Thymus (tissue), 11 donors: ENCODE measurements at regions not wholly inside any gene's neighbourhood (a gene's known extent, or its start where the extent isn't known, plus 50 kb on each side); places are given as distances from the start of the nearest gene placed in this dataset.

Source experiments
- DNase-seq, 9 donors: peaks; one replicate each; pipeline ENCODE4 v3.0.0-alpha.2; 2013; ENCODE audit warnings: low spot score in 9 of 9, low read depth in 6 of 9, missing footprints in 1 of 9
- H3K27ac ChIP-seq, 2 donors: one replicate each; pipeline ENCODE4 v1.5.1; 2013; ENCODE audit warnings: control low read depth in 1 of 2, low read depth in 1 of 2, low read length in 1 of 2, mild to moderate bottlenecking in 1 of 2, moderate library complexity in 1 of 2
- H3K27me3 ChIP-seq, 2 donors: one replicate each; pipeline ENCODE4 v1.5.1; 2013; ENCODE audit warnings: low read length in 1 of 2; ENCODE audit not compliant: control insufficient read depth in 2 of 2, insufficient read depth in 1 of 2
- H3K36me3 ChIP-seq, 2 donors: one replicate each; pipeline ENCODE4 v1.5.1; 2013; ENCODE audit warnings: low read length in 1 of 2, mild to moderate bottlenecking in 1 of 2, moderate library complexity in 1 of 2; ENCODE audit not compliant: control insufficient read depth in 2 of 2, insufficient read depth in 2 of 2
- H3K4me1 ChIP-seq, 2 donors: one replicate each; pipeline ENCODE4 v1.5.1; 2013; ENCODE audit warnings: low read length in 2 of 2; ENCODE audit not compliant: control insufficient read depth in 2 of 2, insufficient read depth in 2 of 2
- H3K4me3 ChIP-seq, 2 donors: one replicate each; pipeline ENCODE4 v1.5.1; 2013; ENCODE audit warnings: low read length in 2 of 2, control low read depth in 1 of 2, mild to moderate bottlenecking in 1 of 2
- H3K9me3 ChIP-seq, 2 donors: one replicate each; pipeline ENCODE4 v1.5.1; 2013; ENCODE audit warnings: low read length in 1 of 2, mild to moderate bottlenecking in 1 of 2; ENCODE audit not compliant: control insufficient read depth in 2 of 2, insufficient read depth in 1 of 2
- WGBS: extraction: QIAGEN DNeasy Blood & Tissue Kit; methylation state at CpG from one replicate; pipeline ENCODE4 v1.1.7; 2013; 5-methylcytosine and 5-hydroxymethylcytosine counted together
- donor health status: healthy.

DNA sequence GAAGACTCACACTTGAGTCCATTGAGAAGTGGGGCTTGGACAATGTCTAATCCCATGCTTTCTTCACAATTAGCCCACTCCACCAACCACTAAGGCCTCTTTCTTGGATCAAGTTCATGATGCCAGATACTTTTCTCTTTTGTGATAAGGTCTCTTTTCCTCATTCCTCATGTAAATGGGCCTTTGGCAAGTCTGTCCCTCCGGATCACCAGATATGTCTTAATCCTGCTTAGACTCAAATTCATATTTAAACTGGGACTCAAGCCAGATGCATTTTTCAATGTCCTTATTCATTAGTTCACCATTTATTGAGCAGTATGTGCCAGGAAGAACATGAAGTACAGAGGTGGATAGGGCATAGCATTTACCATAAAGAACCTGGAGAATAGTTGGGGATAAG lies 671.1 kb downstream of the TBL1XR1 start:
- H3K4me1 ChIP-seq, result no peaks in the 10 kb centered on the region
- H3K27me3 ChIP-seq, result no peaks in the 10 kb centered on the region
- no peak for DNase-seq
- H3K36me3 ChIP-seq, result no peaks in the 10 kb centered on the region
- H3K9me3 ChIP-seq, result peaks cover 0 to 9% of the 10 kb centered on the region in 2 donors
- H3K27ac ChIP-seq, result no peak overlapping the region
- 90% methylated on average over 1 of the region's 1 CpG for WGBS
- no peak overlapping the region for H3K4me3 ChIP-seq

- Histone ChIP-seq H3K27me3 (no peaks in the 10 kb centered on the region), H3K36me3 (no peaks in the 10 kb centered on the region), H3K9me3 (no peaks in the 10 kb centered on the region), H3K27ac (no peak overlapping the region), H3K4me3 (no peak overlapping the region), H3K4me1 (no peaks in the 10 kb centered on the region)
- DNase-seq, result no peak
Measured at GRCh38 chr3:176523114-176523513, 674.2 kb downstream of the TBL1XR1 start.

DNA sequence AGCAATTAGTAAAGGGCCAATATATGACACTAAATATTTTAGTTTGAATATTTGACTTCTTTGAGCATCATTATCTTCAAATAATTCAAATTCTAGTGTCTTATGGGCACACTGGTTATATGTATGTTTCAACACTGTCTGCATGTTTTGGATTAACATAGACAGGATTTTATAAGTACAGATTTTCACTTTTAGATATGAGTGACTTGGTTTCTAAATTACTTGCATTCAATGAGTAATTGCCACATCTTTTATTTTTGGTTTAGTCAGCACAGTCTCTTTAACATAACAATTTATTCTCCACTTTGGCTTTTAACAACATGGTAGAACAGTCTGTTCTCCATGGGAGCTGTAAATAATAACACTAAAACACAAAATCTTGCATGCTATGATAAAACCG lies 674.8 kb downstream of the TBL1XR1 start:
- 93% methylated on average over 1 of the region's 1 CpG for WGBS
- no peaks in the 10 kb centered on the region for H3K9me3 ChIP-seq
- H3K4me3 ChIP-seq, result no peak overlapping the region
- no peak for DNase-seq
- H3K36me3 ChIP-seq, result no peaks in the 10 kb centered on the region
- H3K4me1 ChIP-seq, result no peaks in the 10 kb centered on the region
- no peaks in the 10 kb centered on the region for H3K27me3 ChIP-seq
- no peak overlapping the region for H3K27ac ChIP-seq

- H3K9me3 ChIP-seq, result no peaks in the 10 kb centered on the region
- H3K4me3 ChIP-seq, result no peak overlapping the region
- no peaks in the 10 kb centered on the region for H3K4me1 ChIP-seq
- no peaks in the 10 kb centered on the region for H3K27me3 ChIP-seq
- 86% methylated on average over 5 of the region's 5 CpGs for whole genome bisulfite sequencing
- DNase-seq, result no peak
- no peak overlapping the region for H3K27ac ChIP-seq
- H3K36me3 ChIP-seq, result no peaks in the 10 kb centered on the region
Measured at GRCh38 chr3:176521531-176522175, 675.6 kb downstream of the TBL1XR1 start.

DNA sequence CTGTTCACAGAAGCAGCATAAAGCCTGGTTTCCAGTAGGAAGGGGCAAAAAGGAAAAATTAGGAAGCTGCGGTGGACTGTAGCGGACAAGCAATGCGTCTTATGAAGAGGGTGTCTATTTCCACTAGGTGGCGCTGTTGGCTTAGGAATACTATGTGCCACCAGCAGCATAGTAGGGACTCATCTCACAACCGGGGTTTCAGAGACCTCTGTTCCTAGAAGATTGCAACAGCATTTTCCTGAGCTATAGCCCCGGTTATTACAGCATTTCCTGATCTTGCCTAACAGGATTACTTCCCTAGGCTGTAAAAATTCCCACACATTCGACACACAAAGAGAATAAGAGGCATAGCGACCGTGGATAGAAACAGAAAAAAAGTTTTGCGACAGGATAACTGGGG lies 683.0 kb downstream of the TBL1XR1 start:
- peaks cover 2 to 35% of the 10 kb centered on the region in 2 donors for H3K9me3 ChIP-seq
- peak in 3 of 9 donors; percentile 0 to 3 (median 2) for DNase-seq
- no peaks in the 10 kb centered on the region for H3K4me1 ChIP-seq
- no peaks in the 10 kb centered on the region for H3K36me3 ChIP-seq
- no peak overlapping the region for H3K4me3 ChIP-seq
- H3K27ac ChIP-seq, result no peak overlapping the region
- no peaks in the 10 kb centered on the region for H3K27me3 ChIP-seq
- WGBS, result 70% methylated on average over 10 of the region's 10 CpGs

DNA sequence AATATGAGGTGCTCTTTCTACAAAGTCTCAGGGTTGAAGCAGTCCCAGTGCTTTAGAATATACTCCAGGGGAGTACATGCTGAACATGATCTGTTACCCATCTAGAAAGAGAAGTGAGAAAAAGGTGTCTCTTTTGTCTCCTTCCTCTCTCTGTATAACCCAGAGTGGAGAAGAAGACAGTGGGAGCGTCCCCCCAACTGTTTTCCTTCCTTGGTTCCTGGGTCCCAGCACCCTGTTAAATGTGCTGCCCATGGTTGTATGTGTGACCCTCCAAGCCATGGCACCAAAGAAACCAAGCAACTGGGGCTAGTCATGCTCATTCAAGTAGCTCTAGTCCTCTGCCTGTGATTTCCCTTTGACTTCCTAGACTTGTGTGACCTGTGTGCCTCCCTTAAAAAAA lies 683.7 kb downstream of the TBL1XR1 start:
- no peaks in the 10 kb centered on the region for H3K27me3 ChIP-seq
- no peak overlapping the region for H3K27ac ChIP-seq
- WGBS, result 93% methylated on average over 1 of the region's 1 CpG
- DNase-seq, result peak in 2 of 9 donors; percentile 3 to 41
- peaks cover 2 to 35% of the 10 kb centered on the region in 2 donors for H3K9me3 ChIP-seq
- no peaks in the 10 kb centered on the region for H3K4me1 ChIP-seq
- no peaks in the 10 kb centered on the region for H3K36me3 ChIP-seq
- no peak overlapping the region for H3K4me3 ChIP-seq

DNA sequence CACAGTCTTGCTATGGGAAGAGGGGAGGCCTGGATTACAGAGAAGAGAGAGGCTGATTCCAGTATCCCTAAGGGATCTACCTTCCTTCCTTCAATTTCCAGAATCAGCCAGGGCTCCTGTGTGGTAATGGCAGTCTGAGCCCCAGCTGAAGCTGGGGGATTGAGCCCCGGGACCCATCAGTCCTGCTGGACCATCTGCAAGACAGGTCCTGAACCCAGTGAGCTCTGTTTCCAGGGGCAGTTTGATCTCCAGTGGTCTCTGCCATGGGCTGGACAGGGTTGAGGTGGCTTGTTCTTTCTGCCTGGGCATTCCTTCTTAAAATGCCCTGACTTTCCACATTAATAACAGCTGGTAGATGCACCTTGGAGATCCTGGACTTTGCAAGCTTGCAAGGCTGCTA lies 685.2 kb downstream of the TBL1XR1 start:
- Histone ChIP-seq H3K4me3 (no peak overlapping the region), H3K4me1 (no peaks in the 10 kb centered on the region), H3K27me3 (no peaks in the 10 kb centered on the region), H3K9me3 (peaks cover 2 to 35% of the 10 kb centered on the region in 2 donors), H3K27ac (no peak overlapping the region), H3K36me3 (no peaks in the 10 kb centered on the region)
- no peak for DNase-seq
- WGBS, result 95% methylated on average over 1 of the region's 1 CpG

DNA sequence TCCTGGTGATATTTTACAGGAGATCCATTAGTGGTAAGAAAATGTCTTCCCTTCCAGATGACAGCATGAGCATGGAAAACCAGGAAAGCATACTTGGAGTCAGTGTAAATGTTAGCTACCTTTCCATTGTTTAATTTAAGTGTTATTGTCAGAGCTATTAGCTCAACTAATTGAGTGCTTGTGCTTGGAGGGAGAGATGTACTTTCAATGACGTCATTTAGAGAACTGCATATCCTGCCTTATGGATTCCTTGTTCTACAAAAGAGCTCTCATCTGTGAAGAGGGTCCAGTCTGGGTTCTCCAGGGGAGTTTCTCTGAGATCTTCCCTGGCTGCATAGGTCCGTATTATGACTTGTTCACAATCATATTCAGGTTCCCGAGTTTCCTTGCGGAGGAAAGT lies 687.2 kb downstream of the TBL1XR1 start:
- no peak overlapping the region for H3K27ac ChIP-seq
- H3K4me3 ChIP-seq, result no peak overlapping the region
- 96% methylated on average over 4 of the region's 4 CpGs for WGBS
- no peaks in the 10 kb centered on the region for H3K4me1 ChIP-seq
- DNase-seq, result no peak
- H3K27me3 ChIP-seq, result no peaks in the 10 kb centered on the region
- peaks cover 2 to 28% of the 10 kb centered on the region in 2 donors for H3K9me3 ChIP-seq
- no peaks in the 10 kb centered on the region for H3K36me3 ChIP-seq

DNA sequence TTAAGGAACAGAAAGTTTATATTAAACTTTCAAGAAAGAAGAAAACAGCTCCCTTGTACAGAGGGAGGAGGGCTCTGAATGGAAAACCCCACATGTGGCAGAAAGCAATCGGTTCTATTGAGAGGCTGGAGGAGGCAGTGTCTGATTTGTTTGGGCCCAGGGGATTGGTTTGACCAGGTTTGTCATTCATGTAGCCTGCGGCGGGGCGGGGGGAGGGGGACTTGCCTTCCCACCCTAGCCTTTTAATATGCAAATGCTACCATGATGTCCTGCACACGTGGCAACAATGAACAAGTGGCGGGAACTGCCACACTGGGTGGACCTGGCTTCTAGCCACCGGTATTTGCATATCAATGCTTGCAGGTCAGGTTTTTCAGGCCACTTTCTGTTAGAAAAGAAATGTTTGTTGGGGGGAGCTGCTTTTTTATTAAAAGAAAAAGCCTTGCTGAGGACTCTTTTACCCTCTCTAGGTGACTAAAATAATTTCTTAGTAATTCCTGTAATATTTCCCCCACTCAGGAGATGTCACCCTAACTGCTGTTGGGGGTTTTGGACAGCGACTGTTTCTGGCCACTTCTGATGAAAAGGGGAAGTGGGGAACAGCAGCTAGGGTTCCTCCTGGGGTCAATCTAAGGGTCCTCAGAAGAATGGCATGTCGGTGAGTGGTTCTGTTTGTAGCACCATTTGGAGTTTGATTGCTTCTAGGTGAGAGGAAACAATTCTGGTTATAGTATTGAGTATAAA lies 691.2 kb downstream of the TBL1XR1 start:
- Histone ChIP-seq H3K9me3 (no peaks in the 10 kb centered on the region), H3K27ac (no peak overlapping the region), H3K36me3 (no peaks in the 10 kb centered on the region), H3K4me1 (no peaks in the 10 kb centered on the region), H3K27me3 (no peaks in the 10 kb centered on the region), H3K4me3 (no peak overlapping the region)
- no peak for DNase-seq
- 78% methylated on average over 9 of the region's 9 CpGs for WGBS
